ENCODE measurements at regions not wholly inside any gene's neighbourhood (a gene's known extent, or its start where the extent isn't known, plus 50 kb on each side); places are given as distances from the start of the nearest gene placed in this dataset.
"Not testable (repeated sequence)": the region's sequence is repeated elsewhere in the genome, so short reads cannot be mapped to it uniquely, and the experiment has no call there.

- no peak for DNase-seq (ENCODE audit: low spot score)
- Mint-ChIP-seq H3K36me3 (ENCODE audit: low read depth) (no peaks in the 10 kb centered on the region), H3K4me3 (no peak overlapping the region), H3K4me1 (ENCODE audit: low read depth) (no peaks in the 10 kb centered on the region), H3K9me3 (peaks cover 26% of the 10 kb centered on the region), H3K27me3 (ENCODE audit: low read depth) (no peaks in the 10 kb centered on the region), H3K27ac (no peak overlapping the region)
Measured at GRCh38 chr6:166806962-166807757, 149.2 kb downstream of the RNASET2 start.

GRCh38 chr6:166806217-166806838 lies 150.0 kb downstream of the RNASET2 start:
- Mint-ChIP-seq H3K36me3 (ENCODE audit: low read depth) (no peaks in the 10 kb centered on the region), H3K27ac (no peak overlapping the region), H3K4me3 (no peak overlapping the region), H3K27me3 (ENCODE audit: low read depth) (no peaks in the 10 kb centered on the region), H3K4me1 (ENCODE audit: low read depth) (no peaks in the 10 kb centered on the region), H3K9me3 (peaks cover 26% of the 10 kb centered on the region)
- DNase-seq (ENCODE audit: low spot score) = no peak

- peaks cover 26% of the 10 kb centered on the region for H3K9me3 Mint-ChIP-seq
- H3K27ac Mint-ChIP-seq = no peak overlapping the region
- H3K36me3 Mint-ChIP-seq (ENCODE audit: low read depth) = no peaks in the 10 kb centered on the region
- no peak for DNase-seq (ENCODE audit: low spot score)
- no peak overlapping the region for H3K4me3 Mint-ChIP-seq
- no peaks in the 10 kb centered on the region for H3K4me1 Mint-ChIP-seq (ENCODE audit: low read depth)
- no peaks in the 10 kb centered on the region for H3K27me3 Mint-ChIP-seq (ENCODE audit: low read depth)
Measured at GRCh38 chr6:166803471-166803870, 152.9 kb downstream of the RNASET2 start.

GRCh38 chr6:166802401-166802800 lies 153.9 kb downstream of the RNASET2 start:
- no peaks in the 10 kb centered on the region for H3K27me3 Mint-ChIP-seq (ENCODE audit: low read depth)
- H3K4me3 Mint-ChIP-seq = no peak overlapping the region
- H3K4me1 Mint-ChIP-seq (ENCODE audit: low read depth) = no peaks in the 10 kb centered on the region
- no peaks in the 10 kb centered on the region for H3K36me3 Mint-ChIP-seq (ENCODE audit: low read depth)
- H3K9me3 Mint-ChIP-seq = peaks cover 21% of the 10 kb centered on the region
- H3K27ac Mint-ChIP-seq = no peak overlapping the region
- DNase-seq (ENCODE audit: low spot score) = no peak

- DNase-seq (ENCODE audit: low spot score) = no peak
- Mint-ChIP-seq H3K9me3 (peaks cover 1% of the 10 kb centered on the region), H3K27me3 (ENCODE audit: low read depth) (no peaks in the 10 kb centered on the region), H3K27ac (no peak overlapping the region), H3K4me3 (no peak overlapping the region), H3K36me3 (ENCODE audit: low read depth) (no peaks in the 10 kb centered on the region), H3K4me1 (ENCODE audit: low read depth) (no peaks in the 10 kb centered on the region)
Measured at GRCh38 chr6:166800137-166800536, 156.2 kb downstream of the RNASET2 start.

- H3K27me3 Mint-ChIP-seq (ENCODE audit: low read depth) = no peaks in the 10 kb centered on the region
- no peak overlapping the region for H3K27ac Mint-ChIP-seq
Measured at GRCh38 chr6:166798652-166799051, 157.7 kb downstream of the RNASET2 start.

GRCh38 chr6:166796610-166797009 lies 159.7 kb downstream of the RNASET2 start:
- H3K9me3 Mint-ChIP-seq = no peaks in the 10 kb centered on the region
- H3K27ac Mint-ChIP-seq = no peak overlapping the region
- H3K36me3 Mint-ChIP-seq (ENCODE audit: low read depth) = no peaks in the 10 kb centered on the region
- no peak overlapping the region for H3K4me3 Mint-ChIP-seq
- H3K4me1 Mint-ChIP-seq (ENCODE audit: low read depth) = no peaks in the 10 kb centered on the region
- DNase-seq (ENCODE audit: low spot score) = no peak
- peaks cover 3% of the 10 kb centered on the region for H3K27me3 Mint-ChIP-seq (ENCODE audit: low read depth)

More at GRCh38 chr6:166798652-166799051, 157.7 kb downstream of the RNASET2 start:
- H3K9me3 Mint-ChIP-seq = no peaks in the 10 kb centered on the region
- no peaks in the 10 kb centered on the region for H3K4me1 Mint-ChIP-seq (ENCODE audit: low read depth)
- no peak for DNase-seq (ENCODE audit: low spot score)
- no peak overlapping the region for H3K4me3 Mint-ChIP-seq
- H3K36me3 Mint-ChIP-seq (ENCODE audit: low read depth) = no peaks in the 10 kb centered on the region

GRCh38 chr6:166795879-166796278 lies 160.5 kb downstream of the RNASET2 start:
- H3K27me3 Mint-ChIP-seq (ENCODE audit: low read depth) = peaks cover 8% of the 10 kb centered on the region
- no peaks in the 10 kb centered on the region for H3K4me1 Mint-ChIP-seq (ENCODE audit: low read depth)
- H3K4me3 Mint-ChIP-seq = no peak overlapping the region
- H3K27ac Mint-ChIP-seq = no peak overlapping the region
- no peak for DNase-seq (ENCODE audit: low spot score)
- no peaks in the 10 kb centered on the region for H3K9me3 Mint-ChIP-seq
- H3K36me3 Mint-ChIP-seq (ENCODE audit: low read depth) = no peaks in the 10 kb centered on the region

- H3K9me3 Mint-ChIP-seq; H3K4me3 Mint-ChIP-seq; H3K27me3 Mint-ChIP-seq (ENCODE audit: low read depth); DNase-seq (ENCODE audit: low spot score); H3K36me3 Mint-ChIP-seq (ENCODE audit: low read depth); H3K4me1 Mint-ChIP-seq (ENCODE audit: low read depth); H3K27ac Mint-ChIP-seq: not testable (repeated sequence)
Measured at GRCh38 chr6:166790808-166791207, 163.8 kb upstream of the RPS6KA2 start.

- H3K36me3 Mint-ChIP-seq (ENCODE audit: low read depth); H3K4me3 Mint-ChIP-seq; H3K27ac Mint-ChIP-seq; H3K9me3 Mint-ChIP-seq; H3K27me3 Mint-ChIP-seq (ENCODE audit: low read depth); H3K4me1 Mint-ChIP-seq (ENCODE audit: low read depth): not testable (repeated sequence)
- peak; percentile 2 for DNase-seq (ENCODE audit: low spot score)
Measured at GRCh38 chr6:166788846-166789529, 161.9 kb upstream of the RPS6KA2 start.

- Mint-ChIP-seq H3K4me1 (ENCODE audit: low read depth) (no peaks in the 10 kb centered on the region), H3K27me3 (ENCODE audit: low read depth) (peaks cover 8% of the 10 kb centered on the region), H3K36me3 (ENCODE audit: low read depth) (no peaks in the 10 kb centered on the region), H3K4me3 (no peak overlapping the region), H3K27ac (no peak overlapping the region), H3K9me3 (no peaks in the 10 kb centered on the region)
- peak; percentile 17 for DNase-seq (ENCODE audit: low spot score)
Measured at GRCh38 chr6:166786704-166787293, 159.7 kb upstream of the RPS6KA2 start.

GRCh38 chr6:166785131-166785530 lies 158.1 kb upstream of the RPS6KA2 start:
- peaks cover 1% of the 10 kb centered on the region for H3K27me3 Mint-ChIP-seq (ENCODE audit: low read depth)
- H3K4me3 Mint-ChIP-seq = no peak overlapping the region
- H3K27ac Mint-ChIP-seq = no peak overlapping the region
- H3K36me3 Mint-ChIP-seq (ENCODE audit: low read depth) = no peaks in the 10 kb centered on the region
- H3K4me1 Mint-ChIP-seq (ENCODE audit: low read depth) = no peaks in the 10 kb centered on the region
- no peak for DNase-seq (ENCODE audit: low spot score)
- no peaks in the 10 kb centered on the region for H3K9me3 Mint-ChIP-seq

GRCh38 chr6:166784691-166785090 lies 157.6 kb upstream of the RPS6KA2 start:
- Mint-ChIP-seq H3K4me1 (ENCODE audit: low read depth) (no peaks in the 10 kb centered on the region), H3K27me3 (ENCODE audit: low read depth) (peaks cover 1% of the 10 kb centered on the region), H3K36me3 (ENCODE audit: low read depth) (no peaks in the 10 kb centered on the region), H3K4me3 (no peak overlapping the region), H3K27ac (no peak overlapping the region), H3K9me3 (no peaks in the 10 kb centered on the region)
- peak; percentile 2 for DNase-seq (ENCODE audit: low spot score)

- H3K4me1 Mint-ChIP-seq (ENCODE audit: low read depth) = no peaks in the 10 kb centered on the region
- H3K4me3 Mint-ChIP-seq = no peak overlapping the region
- no peaks in the 10 kb centered on the region for H3K9me3 Mint-ChIP-seq
- H3K27me3 Mint-ChIP-seq (ENCODE audit: low read depth) = peaks cover under 1% of the 10 kb centered on the region
- no peaks in the 10 kb centered on the region for H3K36me3 Mint-ChIP-seq (ENCODE audit: low read depth)
- H3K27ac Mint-ChIP-seq = no peak overlapping the region
- DNase-seq (ENCODE audit: low spot score) = peak; percentile 2
Measured at GRCh38 chr6:166782520-166782919, 155.5 kb upstream of the RPS6KA2 start.
